Stimulated activated CD8-positive, alpha-beta memory T cell treated with anti-CD3 and anti-CD28 coated beads, Interleukin-2, amount 100 ng/mL, for 1 hour (primary cell): ENCODE measurements at regions not wholly inside any gene's neighbourhood (a gene's known extent, or its start where the extent isn't known, plus 50 kb on each side); places are given as distances from the start of the nearest gene placed in this dataset.

Experiments
- DNase-seq, 2 donors: peaks; one replicate each; pipeline ENCODE4 v3.0.0-alpha.2; 2020; ENCODE audit warnings: low read depth in 2 of 2

DNA sequence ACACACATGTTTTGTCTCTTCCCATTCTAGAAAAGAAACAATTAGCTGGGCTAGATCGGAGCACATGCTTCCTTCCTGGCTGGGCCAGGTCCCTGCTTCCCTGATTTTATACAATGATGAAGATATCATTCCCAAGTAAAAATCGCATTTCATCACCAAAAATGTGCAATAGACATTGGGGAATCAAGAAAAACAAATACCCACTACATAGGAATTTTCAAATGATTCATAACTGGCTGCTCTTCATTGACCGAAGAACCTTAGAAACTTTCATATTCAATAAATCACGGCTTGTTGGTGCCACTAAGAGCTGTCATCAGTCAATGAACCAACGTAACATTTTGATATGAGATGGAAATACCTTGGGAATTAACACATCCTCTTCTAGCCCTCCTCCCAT, 373.6 kb upstream of the TRIB2 start:
- DNase-seq, result no peak

DNA sequence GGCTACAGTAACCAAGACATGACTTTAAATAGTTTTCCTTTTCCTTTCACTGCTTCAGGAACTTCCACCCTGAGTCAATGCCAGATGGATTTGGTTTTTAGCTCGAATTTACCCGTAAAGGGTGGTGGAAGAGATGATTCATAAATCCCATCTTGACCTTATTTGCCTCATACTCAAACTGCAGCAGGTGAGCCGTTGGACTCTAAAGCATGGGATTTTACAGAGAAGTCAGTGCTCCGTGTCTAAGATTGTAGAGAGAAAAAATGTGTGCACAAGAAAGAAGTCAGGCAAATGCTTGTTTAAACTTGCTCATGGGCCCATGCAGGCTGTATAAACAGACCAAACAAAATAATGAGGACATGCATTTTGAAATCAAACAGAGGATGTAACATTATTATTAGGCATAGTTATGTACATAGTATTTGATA, 369.7 kb upstream of the TRIB2 start:
- no peak for DNase-seq

DNA sequence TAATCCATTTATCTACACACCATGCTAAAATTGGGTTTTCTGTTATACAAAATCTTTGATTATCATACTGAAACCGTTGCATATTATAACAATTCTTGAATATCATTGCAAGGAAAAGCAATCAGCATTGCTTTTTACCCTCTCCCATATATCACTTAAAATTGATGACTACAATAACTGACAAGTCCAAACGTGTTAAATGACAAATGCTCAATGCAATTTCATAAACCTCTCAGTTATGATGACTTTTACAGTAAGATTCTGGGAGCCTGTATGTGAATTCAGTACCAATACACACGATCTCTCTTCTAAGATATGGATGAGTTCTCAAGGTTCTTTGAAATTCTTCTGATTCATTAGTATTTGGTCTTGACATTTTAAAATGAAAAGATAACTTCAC, 368.5 kb upstream of the TRIB2 start:
- no peak for DNase-seq

DNA sequence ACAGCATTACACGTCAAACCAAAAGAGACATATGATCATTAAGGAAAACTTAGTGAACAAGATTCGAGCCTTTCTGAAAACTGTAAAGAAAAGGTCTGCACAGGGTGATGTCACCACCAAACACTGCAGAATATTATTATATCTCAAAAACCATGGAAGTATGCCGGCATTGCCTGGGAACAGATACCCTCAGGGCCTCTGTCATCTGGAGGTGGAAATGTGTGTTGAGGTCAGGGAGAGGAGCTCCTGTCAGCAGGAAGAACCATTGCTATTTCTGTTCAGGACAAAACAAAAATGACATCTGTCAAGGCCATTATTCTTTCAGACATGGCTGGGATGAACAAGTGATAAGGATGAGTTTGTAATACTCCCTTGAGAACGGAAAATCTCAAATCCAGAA, 365.9 kb upstream of the TRIB2 start:
- DNase-seq, result no peak

DNA sequence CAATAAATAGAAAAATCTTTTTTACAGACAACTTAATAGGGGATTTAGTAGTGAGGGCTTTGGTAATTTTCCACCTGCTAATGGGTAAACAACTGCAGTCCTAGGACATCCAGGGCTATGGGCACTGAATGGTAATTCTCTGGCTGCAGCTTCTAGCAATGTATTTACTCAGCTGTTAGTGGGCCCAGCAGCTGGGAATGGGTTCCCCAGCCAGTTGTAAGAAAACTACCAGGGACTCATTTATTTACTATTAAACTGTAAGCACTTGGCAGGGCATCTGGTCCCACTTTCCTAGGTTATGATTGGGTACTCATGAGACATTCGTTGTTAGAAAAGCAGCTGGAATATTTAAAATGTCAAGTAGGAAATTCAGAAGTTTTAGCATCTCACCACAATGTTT, 363.8 kb upstream of the TRIB2 start:
- DNase-seq, result no peak

DNA sequence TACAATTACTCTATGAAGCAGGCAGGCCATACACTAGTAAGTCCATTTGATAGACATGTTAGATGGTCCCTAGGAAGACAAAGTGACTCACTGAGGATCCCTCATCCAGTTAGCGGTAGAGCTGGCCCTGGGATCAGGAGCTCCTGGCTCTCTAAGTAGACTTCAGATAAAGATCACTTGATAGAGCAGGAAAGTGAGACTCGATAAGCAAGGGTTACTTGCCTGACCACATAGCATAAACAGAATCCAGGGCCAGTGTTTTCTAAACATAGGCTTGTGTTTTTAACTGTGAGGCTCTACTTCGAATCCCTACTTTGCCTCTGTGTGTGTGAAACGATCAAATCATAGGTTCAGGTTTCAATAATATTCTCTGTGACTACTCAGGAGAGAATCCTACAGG, 355.2 kb upstream of the TRIB2 start:
- DNase-seq, result no peak

DNA sequence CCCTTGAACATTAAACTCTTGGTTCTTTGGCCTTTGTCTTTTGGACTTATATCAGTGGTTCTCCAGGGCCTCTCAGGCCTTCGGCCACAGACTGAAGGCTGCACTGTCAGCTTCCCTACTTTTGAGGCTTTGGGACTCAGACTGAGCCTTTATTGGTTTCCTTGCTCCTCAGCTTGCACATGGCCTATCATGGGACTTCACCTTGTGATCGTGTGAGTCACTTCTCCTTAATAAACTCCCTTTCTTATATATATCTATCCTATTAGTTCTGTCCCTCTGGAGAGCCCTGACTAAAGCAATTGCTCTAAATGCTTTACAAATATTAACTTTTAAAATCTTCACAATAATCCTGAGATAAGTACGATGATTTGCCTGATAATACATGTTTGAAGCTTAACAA, 353.6 kb upstream of the TRIB2 start:
- no peak for DNase-seq

DNA sequence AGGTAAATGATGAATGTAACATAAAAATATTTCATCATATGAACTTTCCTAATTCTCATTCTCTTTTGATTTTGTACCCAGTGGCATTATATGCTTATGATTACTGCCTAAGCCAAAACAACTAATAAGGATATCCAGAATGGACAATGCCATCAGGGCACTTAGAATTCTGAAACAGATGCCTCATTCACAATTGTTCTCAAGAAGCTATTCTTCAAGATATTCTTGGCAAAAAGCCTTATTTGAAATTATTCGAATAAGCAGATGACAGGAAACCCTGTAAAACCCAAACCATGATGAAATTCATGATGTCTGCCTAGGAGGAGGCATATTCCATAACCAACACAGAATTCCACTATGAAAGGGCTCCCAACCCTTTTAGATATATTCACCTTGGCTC, 353.2 kb upstream of the TRIB2 start:
- no peak for DNase-seq

DNA sequence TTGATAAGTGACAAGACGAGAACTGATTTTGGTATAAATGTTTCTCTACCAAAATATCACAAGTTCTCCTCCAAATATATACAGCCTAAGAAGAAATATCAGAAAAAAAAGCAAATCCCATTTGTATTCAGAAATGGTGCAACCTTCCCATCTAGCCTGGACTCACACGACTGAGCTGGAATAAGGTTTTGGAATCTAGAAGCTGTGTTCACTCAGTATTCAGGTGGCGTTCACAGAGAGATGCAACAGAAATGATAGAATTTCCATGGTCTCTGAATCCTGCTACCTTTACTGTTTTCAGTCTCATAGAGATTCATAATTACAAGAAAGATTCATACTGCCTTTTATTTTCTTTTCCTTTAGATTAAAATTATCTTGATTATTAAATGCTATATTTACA, 347.2 kb upstream of the TRIB2 start:
- DNase-seq, result no peak

DNA sequence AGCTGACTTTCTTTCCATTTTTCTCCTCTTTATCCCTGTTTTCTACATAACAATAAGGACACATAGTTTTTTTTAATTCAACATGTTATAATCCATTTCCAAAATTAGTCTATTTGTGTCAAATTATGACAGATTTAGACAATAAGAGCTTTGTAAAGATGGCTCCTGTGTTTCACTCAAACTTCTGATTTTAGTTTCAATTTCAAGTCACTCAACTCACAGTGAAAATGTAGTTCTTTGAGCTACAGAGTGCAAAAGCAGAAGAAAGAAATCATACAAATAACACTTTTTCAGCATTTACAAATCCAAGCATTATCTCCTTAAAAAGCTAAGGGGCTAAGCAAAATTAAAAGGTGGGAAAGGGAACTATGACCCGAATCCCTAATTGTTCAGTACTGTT, 340.7 kb upstream of the TRIB2 start:
- DNase-seq, result no peak

DNA sequence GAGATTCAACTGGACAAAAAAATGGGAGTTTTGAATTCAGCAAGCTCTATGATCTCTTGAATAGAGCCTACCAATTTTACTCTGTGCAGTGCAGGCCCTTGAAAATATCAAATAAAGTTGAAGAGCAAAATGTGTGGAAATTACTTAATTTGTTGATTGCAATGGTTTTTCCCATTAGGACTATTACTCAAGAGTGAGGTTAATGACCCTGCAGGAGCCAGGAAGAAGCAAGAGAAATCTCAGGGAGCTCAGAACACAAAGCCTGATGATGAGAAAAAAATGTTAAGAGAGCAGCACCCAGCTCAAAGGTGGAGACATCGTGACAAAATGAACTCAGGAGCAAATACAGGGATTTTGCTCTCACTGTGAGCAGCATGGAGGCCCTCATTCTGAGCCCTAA, 337.6 kb upstream of the TRIB2 start:
- no peak for DNase-seq

DNA sequence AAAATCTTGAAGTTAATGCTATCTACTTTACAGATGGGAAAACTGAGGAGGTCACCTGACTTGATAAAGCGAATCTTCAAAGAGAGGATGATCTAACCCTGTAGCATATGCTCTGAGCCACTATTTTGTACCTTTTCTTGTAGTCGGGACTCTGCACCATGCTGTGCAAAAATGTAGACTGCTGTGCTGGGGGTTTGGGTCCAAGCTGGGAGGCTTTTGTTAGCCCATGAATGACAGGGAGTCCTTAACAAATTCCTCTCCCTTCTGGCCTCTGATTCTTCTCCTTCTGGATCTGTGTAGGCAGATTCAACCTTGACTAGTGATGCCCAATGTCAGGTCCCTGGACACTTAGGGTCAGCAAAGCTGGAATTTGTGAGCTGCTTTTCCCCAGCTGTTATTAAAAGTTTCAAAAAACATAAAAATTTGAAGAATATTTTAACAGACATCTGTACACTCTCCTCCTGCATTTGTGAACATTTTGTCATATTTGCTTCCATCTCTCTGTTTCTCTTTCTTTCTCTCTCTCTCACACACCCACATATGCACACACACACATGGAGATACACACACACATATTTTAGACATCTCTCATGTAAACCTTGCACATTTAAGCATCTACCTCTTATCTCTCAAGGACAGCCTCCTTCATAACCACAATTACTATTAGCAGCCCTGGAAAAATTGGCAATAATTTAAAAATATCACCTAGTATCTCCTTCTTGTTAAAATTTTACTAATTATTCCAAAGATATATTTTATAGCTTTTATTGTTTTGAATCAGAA, 335.0 kb upstream of the TRIB2 start:
- DNase-seq, result no peak

DNA sequence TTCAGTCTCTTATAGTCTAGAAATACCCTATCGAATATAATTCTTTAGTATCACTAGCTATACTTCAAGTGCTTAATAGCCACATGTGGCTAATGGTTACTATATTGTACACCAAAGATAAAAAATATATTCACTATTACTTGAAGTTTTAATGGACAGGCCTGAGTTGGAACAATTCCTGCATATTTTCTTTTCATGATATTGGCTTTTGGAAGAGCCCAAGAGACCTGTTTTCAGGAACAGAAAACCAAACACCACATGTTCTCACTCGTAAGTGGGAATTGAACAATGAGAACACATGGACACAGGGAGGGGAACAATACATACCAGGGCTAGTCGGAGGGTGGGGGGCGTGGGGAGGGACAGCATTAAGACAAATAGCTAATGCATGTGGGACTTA, 334.4 kb upstream of the TRIB2 start:
- no peak for DNase-seq

DNA sequence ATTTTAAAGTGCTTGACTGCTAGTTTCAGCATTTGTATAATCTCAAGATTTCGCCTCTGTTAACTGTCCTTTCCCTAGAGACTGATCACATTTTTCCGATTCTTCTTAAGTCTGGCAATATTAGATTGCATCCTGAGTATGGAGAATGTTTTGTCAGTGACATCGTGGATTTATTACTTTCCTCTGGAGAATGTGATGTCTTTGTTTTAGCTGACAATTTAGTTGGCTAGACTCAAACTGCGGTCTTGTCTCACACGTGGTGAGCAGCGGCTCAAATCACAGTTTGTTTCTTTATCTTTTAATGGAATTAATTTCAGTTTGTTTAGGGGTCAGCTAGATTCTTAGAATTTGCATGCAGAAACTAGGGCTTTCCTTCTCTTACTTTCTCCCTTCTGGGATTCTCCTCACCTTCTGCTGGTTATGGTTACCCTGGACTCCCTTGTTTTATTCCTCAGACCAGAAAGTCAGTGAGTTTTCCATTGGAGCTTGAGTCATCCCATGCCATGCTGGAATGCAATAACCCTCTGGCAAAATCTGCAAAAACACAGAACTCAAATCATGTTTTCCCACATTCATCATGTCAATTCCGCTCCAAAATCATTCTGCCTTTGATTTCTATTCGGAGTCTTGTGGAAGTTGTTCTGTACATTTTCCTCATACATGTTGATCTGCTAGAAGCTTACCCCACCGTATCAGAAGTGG, 327.2 kb upstream of the TRIB2 start:
- no peak for DNase-seq

DNA sequence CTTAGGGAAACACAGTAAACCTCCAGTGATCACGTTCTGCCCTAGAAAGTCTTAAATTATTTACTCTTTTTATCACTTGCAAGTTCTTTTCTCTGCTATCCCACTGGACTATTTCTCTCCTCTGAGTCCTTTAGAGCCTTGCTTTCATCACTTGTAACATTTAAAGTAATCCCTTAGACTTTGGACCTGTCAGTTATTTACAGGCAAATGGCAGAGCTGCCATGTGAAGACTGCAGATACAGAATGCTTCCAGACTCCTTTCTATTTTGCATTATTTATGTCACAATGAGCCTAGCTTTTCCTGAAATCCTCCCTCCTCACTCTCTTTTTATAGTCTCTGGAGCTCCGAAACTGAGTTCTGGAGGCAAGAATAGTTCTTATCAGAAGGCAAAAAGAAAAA, 325.6 kb upstream of the TRIB2 start:
- DNase-seq, result no peak

DNA sequence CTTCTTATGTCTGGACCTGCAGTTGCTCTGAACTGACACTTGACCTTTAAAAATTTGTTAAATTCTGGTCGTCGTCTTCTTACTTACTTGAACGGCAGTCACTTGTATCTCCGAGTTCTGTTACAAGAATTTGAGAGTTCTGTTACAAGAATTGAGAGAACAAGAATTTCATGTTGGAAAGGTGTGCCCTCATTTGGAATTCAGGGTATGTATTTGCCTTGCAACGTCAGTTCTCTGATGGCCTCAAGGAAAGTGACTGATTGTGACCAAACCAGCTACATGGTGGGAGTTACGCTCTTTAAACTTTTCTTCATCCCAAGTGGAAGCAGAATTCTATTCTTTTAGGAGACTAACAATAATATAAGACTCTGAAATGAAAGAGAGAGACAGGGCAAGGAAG, 320.0 kb upstream of the TRIB2 start:
- no peak for DNase-seq

DNA sequence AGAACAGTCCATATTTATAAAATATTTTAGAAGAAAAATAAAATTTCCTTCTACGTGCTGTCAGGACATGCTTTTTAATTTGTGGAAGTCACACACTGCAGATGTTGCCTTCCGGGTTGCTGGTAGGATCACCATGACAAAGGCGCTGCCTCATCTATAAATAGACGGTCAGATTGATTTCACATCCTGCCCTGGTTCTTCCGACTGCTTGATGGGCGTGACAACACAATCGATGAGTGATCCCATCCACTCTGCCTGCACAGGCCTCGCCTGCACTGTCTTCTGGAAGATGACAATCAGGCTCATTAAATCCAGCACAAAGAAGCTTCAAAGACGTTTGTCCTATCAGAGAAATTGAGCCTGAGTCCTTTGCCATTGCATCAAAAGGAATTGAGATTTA, 318.9 kb upstream of the TRIB2 start:
- DNase-seq, result no peak

DNA sequence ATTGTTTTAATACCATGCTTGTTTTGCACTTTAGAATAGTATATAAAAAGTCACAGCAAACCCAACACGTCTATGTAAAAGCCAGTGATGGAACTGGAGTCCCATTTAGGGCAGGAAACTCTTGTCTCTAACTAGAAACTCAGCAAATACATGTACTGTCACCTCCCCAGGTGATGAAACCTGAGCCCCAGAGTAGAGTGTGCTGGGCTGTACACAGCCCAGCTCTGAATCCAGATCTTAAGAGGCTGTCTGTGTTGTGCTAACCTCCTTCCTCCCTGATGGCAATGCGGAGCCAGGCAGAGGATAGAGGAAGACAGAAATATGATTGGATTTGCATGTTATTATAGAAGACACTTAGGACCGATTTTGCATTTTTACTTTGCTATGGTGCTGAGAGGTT, 317.5 kb upstream of the TRIB2 start:
- no peak for DNase-seq

DNA sequence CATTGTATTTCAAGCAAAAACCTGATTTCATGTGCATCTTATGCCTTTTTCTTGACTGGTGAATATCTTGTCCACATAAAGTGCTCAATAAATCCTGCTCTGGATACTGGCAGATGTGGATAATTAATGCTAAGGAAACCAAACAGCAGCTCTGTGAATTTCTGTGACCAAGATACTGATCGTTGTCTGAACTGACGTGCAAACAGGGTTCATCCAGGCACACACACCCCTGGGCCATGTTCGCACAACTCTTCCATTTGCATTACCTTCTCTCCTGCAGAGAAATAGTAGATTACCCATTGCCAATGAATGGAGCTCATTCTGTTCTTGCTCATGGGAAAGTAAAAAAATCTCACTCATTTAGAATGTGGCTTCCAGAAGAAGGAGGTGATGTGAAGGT, 316.2 kb upstream of the TRIB2 start:
- no peak for DNase-seq

DNA sequence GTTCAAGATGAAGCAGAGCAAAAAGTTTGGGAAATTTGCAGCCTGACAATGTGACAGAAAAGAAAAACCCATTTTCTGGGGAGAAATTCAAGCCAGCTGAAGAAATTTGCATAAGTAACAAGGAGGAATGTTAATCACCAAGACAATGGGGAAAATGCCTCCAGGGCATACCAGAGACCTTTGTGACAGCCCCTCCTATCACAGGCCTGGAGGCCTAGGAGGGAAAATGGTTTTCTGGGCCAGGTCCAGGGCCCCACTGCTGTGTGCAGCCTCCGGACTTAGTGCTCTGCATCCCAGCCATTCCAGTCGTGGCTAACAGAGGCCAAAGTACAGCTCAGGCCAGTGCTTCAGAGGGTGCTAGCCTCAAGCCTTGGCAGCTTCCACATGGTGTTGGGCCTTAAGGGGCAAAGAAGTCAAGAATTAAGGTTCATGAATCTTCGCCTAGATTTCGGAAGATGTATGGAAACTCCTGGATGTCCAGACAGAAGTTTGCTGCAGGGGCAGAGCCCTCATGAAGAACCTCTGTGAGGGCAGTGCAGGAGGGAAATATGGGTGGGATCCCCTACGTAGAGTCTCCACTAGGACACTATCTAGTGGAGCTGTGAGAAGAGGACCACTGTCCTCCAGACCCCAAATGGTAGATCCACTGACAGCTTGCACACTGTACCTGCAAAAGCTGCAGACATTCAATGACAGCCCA, 314.1 kb upstream of the TRIB2 start:
- DNase-seq, result no peak

DNA sequence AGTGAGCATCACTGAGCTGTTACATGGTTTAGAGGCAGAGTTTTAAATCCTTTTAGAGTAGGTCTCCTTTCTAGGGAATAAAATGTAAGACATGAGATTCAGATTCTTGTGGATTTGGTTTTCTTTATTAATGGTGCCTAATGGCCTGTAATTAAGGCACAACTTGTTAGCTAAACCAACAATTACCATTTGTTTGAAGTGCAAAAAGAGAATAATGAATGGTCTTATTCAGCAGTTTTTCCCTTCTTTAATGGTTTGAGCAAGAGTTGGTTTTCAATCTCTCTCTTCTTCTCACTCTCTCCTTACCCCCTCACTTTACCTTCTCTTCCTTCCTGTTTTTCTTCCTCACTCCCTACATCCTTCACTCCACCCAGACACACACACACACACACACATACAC, 312.2 kb upstream of the TRIB2 start:
- DNase-seq, result no peak

DNA sequence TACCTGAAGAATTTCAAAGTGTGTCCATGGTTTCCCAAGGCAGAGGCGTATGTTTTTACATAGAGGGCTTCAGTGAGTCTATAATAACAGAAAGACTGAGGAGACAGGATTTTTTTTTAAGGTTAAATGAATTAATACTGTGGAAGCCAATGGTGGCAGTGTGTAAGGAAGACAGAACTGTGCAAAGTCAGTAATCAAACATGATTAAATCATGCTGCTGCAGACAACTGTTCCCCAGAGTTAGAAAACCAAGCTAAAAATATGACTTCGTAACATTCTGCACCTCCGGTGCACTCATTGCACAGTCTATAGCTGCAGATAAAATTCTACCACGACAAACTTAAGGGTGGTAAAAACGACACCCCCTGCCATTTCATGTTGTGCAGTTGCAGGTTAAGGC, 309.6 kb upstream of the TRIB2 start:
- no peak for DNase-seq

DNA sequence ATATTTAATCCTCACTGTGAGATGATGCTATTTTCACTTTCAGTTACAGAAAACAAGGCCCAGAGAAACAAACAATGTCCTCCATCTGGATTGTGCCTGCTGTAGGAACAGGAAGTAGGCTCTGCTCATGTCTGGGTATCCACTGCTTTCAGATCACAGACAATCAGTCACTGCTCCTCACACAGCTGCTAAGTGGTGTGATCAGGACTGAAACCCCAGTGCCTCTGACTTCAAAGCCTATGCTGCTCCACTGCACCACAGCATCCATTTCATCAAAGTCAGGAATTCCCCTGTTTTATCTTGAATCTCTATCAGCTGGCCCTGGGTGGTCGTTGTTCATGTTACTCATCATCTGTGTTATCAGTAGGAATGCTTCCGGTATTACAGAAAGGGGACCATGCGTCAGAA, 303.8 kb upstream of the TRIB2 start:
- DNase-seq, result no peak
